Small intestine (tissue), 7 donors: ENCODE measurements at regions not wholly inside any gene's neighbourhood (a gene's known extent, or its start where the extent isn't known, plus 50 kb on each side); places are given as distances from the start of the nearest gene placed in this dataset.

Experiments used
- DNase-seq, 2 donors: peaks; one replicate each; pipeline versions ENCODE4 v3.0.0 to v3.0.0-alpha.2; 2013
- FAIRE-seq: peaks from 2 replicates; lab custom pipeline; 2012; peaks lifted over from hg19 to GRCh38; lab: Jason Lieb, UNC
- H3K27ac ChIP-seq, 3 donors: one replicate each; pipeline ENCODE4 v1.5.1; 2013; ENCODE audit warnings: low read length in 2 of 3, mild to moderate bottlenecking in 2 of 3, control low read depth in 1 of 3, inconsistent platforms in 1 of 3, low read depth in 1 of 3, moderate library complexity in 1 of 3
- H3K27me3 ChIP-seq, 3 donors: one replicate each; pipeline ENCODE4 v1.6.1; 2013; ENCODE audit warnings: low read length in 3 of 3, inconsistent platforms in 1 of 3; ENCODE audit not compliant: control insufficient read depth in 3 of 3, insufficient read depth in 3 of 3
- H3K36me3 ChIP-seq, 3 donors: one replicate each; pipeline ENCODE4 v1.6.1; 2013; ENCODE audit warnings: low read length in 3 of 3, inconsistent platforms in 1 of 3, low read depth in 1 of 3, mild to moderate bottlenecking in 1 of 3, moderate library complexity in 1 of 3; ENCODE audit not compliant: control insufficient read depth in 3 of 3, insufficient read depth in 2 of 3
- H3K4me1 ChIP-seq, 3 donors: one replicate each; pipeline ENCODE4 v1.6.1; 2013; ENCODE audit warnings: low read length in 2 of 3, inconsistent platforms in 1 of 3, low read depth in 1 of 3, mild to moderate bottlenecking in 1 of 3, moderate library complexity in 1 of 3; ENCODE audit not compliant: control insufficient read depth in 3 of 3, insufficient read depth in 2 of 3
- H3K4me3 ChIP-seq, 3 donors: one replicate each; pipeline ENCODE4 v1.5.1; 2013; ENCODE audit warnings: low read length in 3 of 3, control low read depth in 1 of 3, inconsistent platforms in 1 of 3, low read depth in 1 of 3, mild to moderate bottlenecking in 1 of 3, moderate library complexity in 1 of 3
- H3K9me3 ChIP-seq, 2 donors: one replicate each; pipeline ENCODE4 v1.6.1; 2013; ENCODE audit warnings: low read depth in 1 of 2, low read length in 1 of 2; ENCODE audit not compliant: control insufficient read depth in 2 of 2, insufficient read depth in 1 of 2
- WGBS, 3 donors: extraction: QIAGEN DNeasy Blood & Tissue Kit; methylation state at CpG; one replicate each; pipeline ENCODE4 v1.1.7; 2013; 5-methylcytosine and 5-hydroxymethylcytosine counted together
- donor health status: healthy with polysubstance abuse.
- donor health status: control.
- donor health status: control.
- donor health status: Bipolar disorder and iron deficiency.
- donor health status: healthy.

DNA sequence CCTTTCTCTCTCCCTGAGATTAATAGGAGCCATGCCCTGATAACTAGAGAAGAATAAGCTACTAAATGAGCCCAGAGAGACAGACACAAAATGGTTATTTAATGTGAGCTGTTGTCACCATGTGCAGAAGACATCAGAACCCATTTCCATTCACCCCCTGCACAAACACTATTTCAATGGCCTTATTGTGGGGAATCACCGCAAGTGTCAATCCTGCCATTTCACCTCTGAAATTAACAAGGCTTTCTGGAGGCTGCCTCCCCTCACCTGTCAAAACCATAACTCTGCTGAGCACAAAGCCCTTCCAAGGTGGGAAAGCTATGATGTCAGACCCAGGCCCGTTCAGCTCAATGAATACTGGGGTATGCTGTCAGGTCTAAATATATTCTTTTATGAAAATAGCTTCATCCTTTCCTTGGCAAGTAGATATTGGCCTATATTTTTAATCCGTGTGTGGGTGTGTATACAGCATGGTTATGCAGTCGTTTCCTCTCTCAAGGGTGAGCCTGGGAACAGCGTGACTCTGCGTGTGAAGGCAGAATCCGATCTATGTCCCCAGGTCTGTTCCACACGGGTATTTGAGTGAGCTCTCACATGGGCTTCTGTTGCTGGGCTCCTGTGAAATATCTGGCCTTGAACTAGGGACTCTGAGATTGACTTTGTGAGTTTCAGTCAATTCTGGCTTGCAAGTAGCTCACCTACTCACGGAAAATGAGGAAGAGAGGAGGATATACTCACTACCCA lies 266.3 kb downstream of the FBXW7 start:
- Histone ChIP-seq H3K9me3 (no peaks in the 10 kb centered on the region), H3K4me1 (no peaks in the 10 kb centered on the region), H3K4me3 (no peak overlapping the region), H3K27me3 (no peaks in the 10 kb centered on the region), H3K27ac (no peak overlapping the region), H3K36me3 (no peaks in the 10 kb centered on the region)
- FAIRE-seq (no peak), DNase-seq (no peak)
- WGBS, 3 donors: 76 to 80% (median 79%) methylated on average over 9 of the region's 9 CpGs

DNA sequence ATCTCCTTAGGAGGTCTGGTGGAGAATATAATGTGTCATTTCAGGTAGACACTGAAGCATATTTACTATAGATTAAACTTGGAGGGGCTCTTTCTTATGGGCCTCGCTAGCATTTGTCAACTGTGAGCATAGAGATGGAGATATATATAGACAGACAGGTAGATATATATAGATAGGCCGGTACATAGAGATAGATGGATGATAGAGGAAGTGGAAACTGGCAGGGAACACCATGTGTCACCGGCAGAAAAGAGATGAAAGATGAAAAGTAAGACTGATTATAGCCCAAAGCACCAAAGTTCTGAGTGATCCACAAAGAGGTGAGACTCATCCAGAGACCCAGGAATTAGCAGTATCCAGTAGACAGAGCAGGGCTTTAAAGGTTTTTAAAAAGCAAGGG lies 268.1 kb downstream of the FBXW7 start:
- Histone ChIP-seq H3K9me3 (no peaks in the 10 kb centered on the region), H3K4me3 (no peak overlapping the region), H3K27me3 (no peaks in the 10 kb centered on the region), H3K27ac (no peak overlapping the region), H3K4me1 (no peaks in the 10 kb centered on the region), H3K36me3 (no peaks in the 10 kb centered on the region)
- no peak for DNase-seq
- no peak for FAIRE-seq
- 69 to 83% (median 82%) methylated on average over 3 of the region's 3 CpGs for WGBS, 3 donors

DNA sequence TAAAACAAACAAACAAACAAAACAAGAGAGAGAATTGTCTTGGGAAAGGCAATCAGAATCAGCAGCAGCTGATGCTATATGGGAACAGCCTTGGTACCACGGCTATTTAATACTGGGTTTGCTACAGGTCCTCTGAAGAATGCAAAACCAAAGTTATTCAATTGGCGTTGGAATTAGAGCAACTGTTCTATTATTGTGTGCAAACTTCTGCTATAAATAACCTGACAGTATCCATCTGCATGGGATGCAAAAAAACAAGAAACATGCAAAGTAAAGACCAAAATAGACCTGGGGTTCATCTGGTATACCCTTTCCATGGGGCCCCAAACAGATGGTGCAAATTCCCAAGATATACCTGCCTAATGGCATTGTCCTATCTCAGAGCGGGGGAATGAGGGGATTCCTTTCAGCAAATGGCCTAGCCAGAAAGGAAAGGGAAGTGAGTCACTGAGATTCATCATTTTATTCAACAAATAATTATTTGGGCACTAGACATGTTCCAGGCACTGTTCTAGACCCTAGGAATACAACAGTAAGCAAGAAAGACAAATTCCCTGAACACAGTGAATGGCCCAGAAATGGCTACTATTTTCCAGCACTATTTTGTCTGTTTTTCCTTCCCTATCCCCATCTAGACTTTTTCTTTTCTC lies 268.9 kb downstream of the FBXW7 start:
- DNase-seq: no peak
- H3K4me3 ChIP-seq: no peak overlapping the region
- no peaks in the 10 kb centered on the region for H3K27me3 ChIP-seq
- H3K27ac ChIP-seq: no peak overlapping the region
- H3K36me3 ChIP-seq: no peaks in the 10 kb centered on the region
- H3K9me3 ChIP-seq: no peaks in the 10 kb centered on the region
- no peak for FAIRE-seq
- no peaks in the 10 kb centered on the region for H3K4me1 ChIP-seq
- WGBS, 3 donors: 88 to 95% (median 92%) methylated on average over 3 of the region's 3 CpGs

DNA sequence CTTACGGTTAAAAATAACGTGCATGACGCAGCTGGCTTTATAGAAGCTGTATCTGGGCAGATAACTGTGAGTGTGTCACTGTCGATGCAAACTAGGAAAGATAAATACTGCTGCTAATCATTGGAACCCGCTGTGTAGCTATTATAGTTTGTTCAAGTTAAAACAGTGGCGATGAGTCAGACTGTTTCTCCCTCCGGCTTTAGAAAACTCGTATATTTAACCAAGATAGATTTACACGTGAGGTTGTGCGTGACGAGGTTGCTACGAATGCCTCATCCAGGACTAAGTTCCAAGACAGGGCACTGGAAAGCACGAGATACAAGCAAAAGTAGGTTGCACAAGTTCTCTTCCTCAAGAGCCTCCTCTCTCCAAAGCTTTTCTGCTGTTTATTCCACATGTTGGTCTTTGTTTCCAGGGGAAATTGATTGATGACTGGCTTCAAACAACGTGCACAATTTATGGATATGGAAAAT lies 270.7 kb downstream of the FBXW7 start:
- H3K4me3 ChIP-seq: no peak overlapping the region
- H3K27me3 ChIP-seq: no peaks in the 10 kb centered on the region
- no peaks in the 10 kb centered on the region for H3K36me3 ChIP-seq
- no peak overlapping the region for H3K27ac ChIP-seq
- no peaks in the 10 kb centered on the region for H3K4me1 ChIP-seq
- DNase-seq (peak in 1 of 2 donors; percentile 46), FAIRE-seq (no peak)
- no peaks in the 10 kb centered on the region for H3K9me3 ChIP-seq
- 14 to 44% (median 27%) methylated on average over 14 of the region's 14 CpGs for WGBS, 3 donors

DNA sequence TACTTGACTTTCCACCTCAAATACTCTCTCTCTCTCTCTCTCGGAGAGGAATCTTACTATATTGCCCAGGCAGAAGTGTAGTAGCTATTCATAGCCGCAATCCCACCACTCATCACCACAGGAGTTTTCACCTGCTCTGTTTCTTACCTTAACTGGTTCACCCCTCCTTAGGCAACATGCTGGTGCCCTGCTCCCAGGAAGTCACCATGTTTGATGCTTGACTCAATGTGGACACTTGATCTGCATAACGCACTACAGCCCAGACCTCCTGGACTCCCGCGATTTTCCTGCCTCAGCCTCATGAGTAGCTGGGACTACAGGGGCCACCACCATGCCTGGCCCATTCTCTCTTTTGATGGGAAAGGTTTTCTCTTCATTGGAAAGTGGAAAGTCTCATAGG lies 271.8 kb downstream of the FBXW7 start:
- H3K9me3 ChIP-seq: peaks cover 0 to 4% of the 10 kb centered on the region in 2 donors
- H3K27ac ChIP-seq: no peak overlapping the region
- no peak for FAIRE-seq
- no peak for DNase-seq
- H3K27me3 ChIP-seq: no peaks in the 10 kb centered on the region
- WGBS, 3 donors: 93 to 95% (median 93%) methylated on average over 5 of the region's 5 CpGs
- H3K4me3 ChIP-seq: no peak overlapping the region
- H3K36me3 ChIP-seq: no peaks in the 10 kb centered on the region
- H3K4me1 ChIP-seq: no peaks in the 10 kb centered on the region

DNA sequence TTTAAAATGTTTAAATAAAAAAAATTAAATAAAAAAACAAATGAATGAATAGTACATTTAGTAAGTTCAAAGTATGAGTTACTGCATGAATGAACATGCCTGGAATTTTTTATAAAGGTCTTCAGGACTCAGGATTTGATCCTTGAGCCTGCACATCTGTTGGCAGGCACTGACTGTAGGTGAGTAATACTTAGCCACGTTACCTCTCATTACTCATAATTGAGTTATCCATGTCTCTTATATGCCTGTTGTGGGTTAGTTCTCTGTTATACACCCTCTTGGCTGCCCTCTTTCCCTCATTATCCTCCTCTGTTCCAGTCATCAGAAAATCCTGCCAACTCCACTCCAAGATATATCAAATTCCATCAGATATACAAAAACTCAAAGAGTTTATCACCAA lies 276.0 kb downstream of the FBXW7 start:
- no peak for FAIRE-seq
- Histone ChIP-seq H3K9me3 (peaks cover 0 to 4% of the 10 kb centered on the region in 2 donors), H3K4me3 (no peak overlapping the region), H3K36me3 (no peaks in the 10 kb centered on the region), H3K27ac (no peak overlapping the region), H3K4me1 (no peaks in the 10 kb centered on the region), H3K27me3 (no peaks in the 10 kb centered on the region)
- 10 to 65% (median 44%) methylated on average over 1 of the region's 1 CpG for WGBS, 3 donors
- no peak for DNase-seq

DNA sequence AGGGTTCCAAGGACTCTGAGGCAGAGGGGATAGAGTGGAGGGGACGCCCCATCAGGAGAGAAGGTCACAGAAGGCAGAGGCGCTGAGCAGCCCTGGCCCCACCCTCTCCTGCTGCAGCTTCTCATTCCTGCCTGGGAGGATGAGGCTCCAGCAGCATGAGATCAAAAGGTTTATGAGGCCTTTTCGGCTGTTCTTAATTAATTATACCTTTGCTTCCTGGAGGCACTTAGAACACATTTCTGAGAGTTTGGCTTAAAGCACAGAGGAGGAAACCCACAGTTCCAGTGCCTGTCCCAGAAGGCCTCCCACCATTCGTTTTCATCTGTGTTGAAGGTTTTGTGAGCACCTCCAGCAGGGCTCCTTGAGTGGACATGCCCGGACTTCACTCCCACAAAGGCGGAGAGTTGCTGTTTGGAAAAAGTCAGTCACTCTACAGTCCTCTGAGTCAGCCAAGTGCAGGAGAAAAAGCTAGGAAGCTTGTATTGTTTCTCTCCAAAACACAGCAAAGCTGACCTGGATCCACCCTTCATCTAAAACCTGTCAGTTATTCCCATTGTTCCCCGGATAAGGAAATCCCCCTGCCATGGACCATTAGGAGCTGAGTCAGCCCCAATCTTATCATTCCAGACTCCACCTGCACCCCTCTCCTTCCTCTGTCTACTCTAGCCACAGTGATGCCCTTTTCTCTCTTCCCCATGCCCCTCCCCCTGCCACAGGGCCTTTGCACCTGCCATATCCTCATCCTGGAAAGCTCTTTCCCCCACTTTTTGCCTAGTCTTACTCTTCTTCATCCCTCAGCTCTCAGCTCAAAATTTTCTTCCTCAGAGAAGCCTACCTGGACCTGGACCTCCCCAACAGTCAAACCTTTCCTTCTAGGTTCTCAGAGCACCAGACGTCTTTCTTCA lies 276.8 kb downstream of the FBXW7 start:
- no peak overlapping the region for H3K27ac ChIP-seq
- WGBS, 3 donors: 21 to 51% (median 50%) methylated on average over 8 of the region's 8 CpGs
- no peak for FAIRE-seq
- no peak for DNase-seq
- H3K36me3 ChIP-seq: no peaks in the 10 kb centered on the region
- H3K27me3 ChIP-seq: no peaks in the 10 kb centered on the region
- no peaks in the 10 kb centered on the region for H3K4me1 ChIP-seq
- H3K9me3 ChIP-seq: peaks cover 0 to 4% of the 10 kb centered on the region in 2 donors
- H3K4me3 ChIP-seq: no peak overlapping the region

DNA sequence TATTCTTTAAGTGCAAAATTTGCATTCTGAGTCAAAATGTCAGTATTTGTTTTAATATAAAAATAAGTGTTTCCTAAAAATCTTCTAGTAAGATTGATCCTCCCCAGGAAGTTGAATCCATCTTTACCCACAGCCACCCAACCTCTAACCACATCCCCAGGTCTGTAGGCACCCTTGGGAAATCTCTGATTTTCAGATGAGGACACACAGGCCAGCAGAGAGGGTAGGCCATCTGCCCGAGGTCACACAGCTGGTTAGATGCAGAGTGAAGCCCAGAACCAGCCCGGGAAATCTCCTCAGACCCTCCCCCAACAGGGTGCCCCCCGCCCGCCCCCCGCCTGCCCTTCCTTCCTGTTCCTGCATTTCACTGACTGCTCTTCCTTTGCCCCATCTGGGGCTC lies 277.5 kb downstream of the FBXW7 start:
- Histone ChIP-seq H3K27me3 (no peaks in the 10 kb centered on the region), H3K27ac (no peak overlapping the region), H3K4me3 (no peak overlapping the region), H3K4me1 (no peaks in the 10 kb centered on the region), H3K9me3 (peaks cover 0 to 4% of the 10 kb centered on the region in 2 donors), H3K36me3 (no peaks in the 10 kb centered on the region)
- no peak for DNase-seq
- 56 to 73% (median 73%) methylated on average over 4 to 5 of the region's 5 CpGs for WGBS, 3 donors
- FAIRE-seq: no peak
